H1 (cell line): ENCODE measurements at regions not wholly inside any gene's neighbourhood (a gene's known extent, or its start where the extent isn't known, plus 50 kb on each side); places are given as distances from the start of the nearest gene placed in this dataset.

Experiments
- CTCF ChIA-PET: fragments of 300-600 bp; sonication (Branson Sonifier 250); formaldehyde crosslinking; loops from one replicate; lab custom pipeline; 2021; ENCODE audit not compliant: partially characterized antibody; lab: Charles Lee
- POLR2A ChIA-PET: fragments of 300-600 bp; sonication (Branson Sonifier 250); formaldehyde crosslinking; loops from one replicate; lab custom pipeline; 2021; ENCODE audit warnings: inconsistent platforms; ENCODE audit not compliant: partially characterized antibody; lab: Charles Lee
- DNase-seq, 2 experiments: peaks; one replicate each; pipeline versions ENCODE4 v3.0.0 to v3.0.0-alpha.2; 2010 to 2022; ENCODE audit warnings: low spot score in 2 of 2, low read depth in 1 of 2, mixed read lengths in 1 of 2
- FAIRE-seq: peaks from 2 replicates; lab custom pipeline; 2011; peaks lifted over from hg19 to GRCh38; lab: Jason Lieb, UNC
- H2AFZ ChIP-seq: 2 replicates; pipeline ENCODE4 v1.8.1; 2012; ENCODE audit warnings: low read length, inconsistent platforms
- H2AK5ac ChIP-seq: 2 replicates; pipeline ENCODE4 v1.6.1; 2013; ENCODE audit warnings: low read depth, low read length
- H2BK120ac ChIP-seq: replicated peaks from 2 replicates; pipeline ENCODE3; 2013; ENCODE audit warnings: low read depth, low read length, inconsistent platforms
- H2BK12ac ChIP-seq: 2 replicates; pipeline ENCODE4 v1.6.1; 2013; ENCODE audit warnings: low read depth, low read length
- H2BK15ac ChIP-seq: 2 replicates; pipeline ENCODE4 v1.6.1; 2013; ENCODE audit warnings: low read length
- H2BK20ac ChIP-seq: 2 replicates; pipeline ENCODE4 v1.6.1; 2013; ENCODE audit warnings: low read length
- H2BK5ac ChIP-seq: 2 replicates; pipeline ENCODE4 v1.6.1; 2013; ENCODE audit warnings: low read depth, low read length
- H3K14ac ChIP-seq: 2 replicates; pipeline ENCODE4 v1.6.1; 2013; ENCODE audit warnings: inconsistent platforms; ENCODE audit not compliant: insufficient read length
- H3K18ac ChIP-seq: 2 replicates; pipeline ENCODE4 v1.6.1; 2013; ENCODE audit warnings: low read length; ENCODE audit errors: extremely low read depth
- H3K23ac ChIP-seq: 2 replicates; pipeline ENCODE4 v1.6.1; 2013; ENCODE audit warnings: inconsistent platforms; ENCODE audit not compliant: insufficient read length
- H3K23me2 ChIP-seq: 2 replicates; pipeline ENCODE4 v1.6.1; 2013; ENCODE audit warnings: low read depth, low read length
- H3K27ac ChIP-seq: 2 replicates; pipeline ENCODE4 v1.6.1; 2011; ENCODE audit warnings: low read depth, low read length, inconsistent platforms
- H3K27me3 ChIP-seq, 4 experiments: replicated peaks in 1 of 4; 1 replicate in 1 of 4; 2 replicates in 3 of 4; pipeline versions ENCODE4 v1.6.1 to v1.8.1; 2011 to 2013; ENCODE audit warnings: low read length in 3 of 4, mild to moderate bottlenecking in 3 of 4, inconsistent platforms in 2 of 4, mixed read lengths in 2 of 4, moderate library complexity in 1 of 4; ENCODE audit not compliant: control insufficient read depth in 3 of 4, insufficient read depth in 3 of 4; ENCODE audit errors: extremely low read depth in 1 of 4
- H3K36me3 ChIP-seq, 4 experiments: 2 replicates each; pipeline versions ENCODE4 v1.6.1 to v1.8.1; 2011 to 2013; ENCODE audit warnings: mild to moderate bottlenecking in 4 of 4, low read length in 3 of 4, moderate library complexity in 2 of 4, control low read depth in 1 of 4, inconsistent platforms in 1 of 4; ENCODE audit not compliant: insufficient read depth in 4 of 4, control insufficient read depth in 2 of 4
- H3K4ac ChIP-seq: replicated peaks from 2 replicates; pipeline ENCODE3; 2013; ENCODE audit warnings: low read length, low read depth, mixed read lengths, inconsistent platforms; ENCODE audit not compliant: insufficient read length
- H3K4me1 ChIP-seq, 4 experiments: replicated peaks in 1 of 4; 1 replicate in 1 of 4; 2 replicates in 3 of 4; pipeline versions ENCODE4 v1.6.1 to v1.8.1; 2011 to 2013; ENCODE audit warnings: low read length in 3 of 4, inconsistent platforms in 2 of 4, mixed read lengths in 1 of 4; ENCODE audit not compliant: insufficient read depth in 4 of 4, control insufficient read depth in 3 of 4
- H3K4me2 ChIP-seq, 2 experiments: 2 replicates each; pipeline versions ENCODE4 v1.6.1 to v1.8.1; 2011 to 2013; ENCODE audit warnings: low read depth in 2 of 2, low read length in 2 of 2, control low read depth in 1 of 2, inconsistent platforms in 1 of 2, mild to moderate bottlenecking in 1 of 2; ENCODE audit not compliant: insufficient read depth in 1 of 2
- H3K4me3 ChIP-seq, 4 experiments: fragments of 200-600, 300-600 bp in 1 of 4; sonication (generic), shearing (Covaris generic), sonication (Bioruptor Twin) in 1 of 4; 2 replicates each; pipeline versions ENCODE4 v1.5.1 to v1.8.1; 2011 to 2016; ENCODE audit warnings: low read length in 4 of 4, low read depth in 3 of 4, control low read depth in 2 of 4, inconsistent platforms in 2 of 4, mild to moderate bottlenecking in 2 of 4, mixed read lengths in 1 of 4, moderate library complexity in 1 of 4; ENCODE audit not compliant: insufficient read depth in 2 of 4; ENCODE audit errors: extremely low read depth in 1 of 4
- H3K56ac ChIP-seq: replicated peaks from 2 replicates; pipeline ENCODE3; 2013; ENCODE audit warnings: low read depth, mild to moderate bottlenecking, mixed read lengths, low read length, inconsistent platforms; ENCODE audit not compliant: insufficient read length
- H3K79me1 ChIP-seq: 2 replicates; pipeline ENCODE4 v1.6.1; 2013; ENCODE audit warnings: low read depth, low read length, control low read depth
- H3K79me2 ChIP-seq, 2 experiments: 2 replicates each; pipeline versions ENCODE4 v1.6.1 to v1.8.1; 2012 to 2013; ENCODE audit warnings: low read length in 2 of 2, mild to moderate bottlenecking in 2 of 2, inconsistent platforms in 1 of 2; ENCODE audit not compliant: insufficient read depth in 2 of 2, control insufficient read depth in 1 of 2
- H3K9ac ChIP-seq, 4 experiments: replicated peaks in 1 of 4; 1 replicate in 1 of 4; 2 replicates in 3 of 4; pipeline versions ENCODE4 v1.6.1 to v1.8.1; 2011 to 2013; ENCODE audit warnings: low read depth in 3 of 4, low read length in 3 of 4, control low read depth in 2 of 4, mild to moderate bottlenecking in 2 of 4, moderate library complexity in 2 of 4, inconsistent platforms in 1 of 4; ENCODE audit errors: extremely low read depth in 1 of 4
- H3K9me3 ChIP-seq, 2 experiments: 2 replicates each; pipeline versions ENCODE4 v1.6.1 to v1.8.1; 2012 to 2013; ENCODE audit warnings: mild to moderate bottlenecking in 2 of 2, moderate library complexity in 2 of 2, control low read depth in 1 of 2, inconsistent platforms in 1 of 2, low read depth in 1 of 2, low read length in 1 of 2, mixed read lengths in 1 of 2; ENCODE audit not compliant: insufficient read depth in 2 of 2
- H4K20me1 ChIP-seq, 2 experiments: replicated peaks in 1 of 2; 2 replicates each; pipeline versions ENCODE3 to v1.8.1; 2011 to 2013; ENCODE audit warnings: inconsistent platforms in 2 of 2, low read length in 2 of 2, mild to moderate bottlenecking in 1 of 2; ENCODE audit not compliant: insufficient read depth in 2 of 2, control insufficient read depth in 1 of 2
- H4K5ac ChIP-seq: 2 replicates; pipeline ENCODE4 v1.6.1; 2013; ENCODE audit warnings: low read length, low read depth, mixed read lengths, inconsistent platforms; ENCODE audit not compliant: insufficient read length
- H4K8ac ChIP-seq: 2 replicates; pipeline ENCODE4 v1.8.0; 2013; ENCODE audit warnings: mild to moderate bottlenecking, moderate library complexity, low read length, inconsistent platforms; ENCODE audit not compliant: insufficient read depth; ENCODE audit errors: extremely low read depth
- H4K91ac ChIP-seq: replicated peaks from 2 replicates; pipeline ENCODE3; 2013; ENCODE audit warnings: low read length, mixed read lengths, inconsistent platforms; ENCODE audit not compliant: insufficient read length
- BACH1 ChIP-seq: IDR thresholded peaks from 2 replicates; pipeline ENCODE4 v1.6.1; 2012; ENCODE audit warnings: low read length, improper control_type of control experiment
- CBX5 ChIP-seq: fragments of 300-800, 300-1000 bp; sonication (generic); IDR thresholded peaks from 2 replicates; pipeline ENCODE4 v1.7.1; 2016; ENCODE audit warnings: antibody characterized with exemption, low read length, low read depth
- CBX8 ChIP-seq: fragments of 300-800, 300-1000 bp; sonication (generic); IDR thresholded peaks from 2 replicates; pipeline ENCODE4 v1.7.1; 2016; ENCODE audit warnings: low read depth, low read length, borderline replicate concordance
- CEBPB ChIP-seq: IDR thresholded peaks from 2 replicates; pipeline ENCODE4 v1.6.1; 2012; ENCODE audit warnings: low read depth, low read length
- CREB1 ChIP-seq: IDR thresholded peaks from 2 replicates; pipeline ENCODE4 v1.6.1; 2012; ENCODE audit warnings: inconsistent platforms
- E2F6 ChIP-seq: IDR thresholded peaks from 2 replicates; pipeline ENCODE4 v1.6.1; 2012; ENCODE audit warnings: inconsistent platforms
- FOSL1 ChIP-seq: IDR thresholded peaks from 2 replicates; pipeline ENCODE4 v1.6.1; 2011; ENCODE audit warnings: mild to moderate bottlenecking, low read depth, low read length, moderate library complexity; ENCODE audit not compliant: insufficient read depth
- KDM4A ChIP-seq: IDR thresholded peaks from one replicate; pipeline ENCODE4 v1.7.1; 2012; ENCODE audit warnings: low read depth, mild to moderate bottlenecking, moderate library complexity, low read length, inconsistent platforms; ENCODE audit not compliant: severe bottlenecking
- MAX ChIP-seq: IDR thresholded peaks from 2 replicates; pipeline ENCODE4 v1.6.1; 2012; ENCODE audit warnings: inconsistent platforms
- RNF2 ChIP-seq: fragments of 200-900, 300-1000 bp; sonication (generic); IDR thresholded peaks from 2 replicates; pipeline ENCODE4 v1.7.1; 2016; ENCODE audit warnings: borderline replicate concordance, low read depth, mild to moderate bottlenecking, antibody characterized with exemption, low read length; ENCODE audit not compliant: poor library complexity, severe bottlenecking; ENCODE audit errors: missing control alignments
- SRF ChIP-seq: IDR thresholded peaks from 2 replicates; pipeline ENCODE4 v1.6.1; 2011; ENCODE audit warnings: mild to moderate bottlenecking, low read depth, low read length, moderate library complexity
- SUZ12 ChIP-seq: fragments of 200-600 bp; sonication (generic); IDR thresholded peaks from 2 replicates; pipeline ENCODE4 v1.6.1; 2012; ENCODE audit warnings: mild to moderate bottlenecking, inconsistent platforms, low read length, moderate library complexity, mixed read lengths
- TAF7 ChIP-seq: optimal IDR thresholded peaks from 2 replicates; pipeline ENCODE3; 2011; ENCODE audit warnings: low read depth, mild to moderate bottlenecking, inconsistent platforms, low read length, moderate library complexity, borderline replicate concordance
- YY1 ChIP-seq: IDR thresholded peaks from 2 replicates; pipeline ENCODE4 v1.6.1; 2011; ENCODE audit warnings: low read depth, mild to moderate bottlenecking, low read length
- WGBS, 2 experiments: shearing (Covaris generic) in 1 of 2; methylation state at CpG; one replicate each; pipeline versions ENCODE4 v1.1.6 to v1.1.7; 2013 to 2015; ENCODE audit warnings: low lambda C conversion rate in 2 of 2, mixed read lengths in 2 of 2, inconsistent platforms in 1 of 2, low coverage in 1 of 2, missing lambda C conversion rate in 1 of 2; ENCODE audit not compliant: insufficient replicate concordance in 2 of 2, insufficient coverage in 1 of 2, insufficient read length in 1 of 2; ENCODE audit errors: extremely low coverage in 1 of 2, missing lambda C conversion rate in 1 of 2; 5-methylcytosine and 5-hydroxymethylcytosine counted together

GRCh38 chr1:88371436-88372023 lies 312.5 kb upstream of the PKN2 start:
- no peak overlapping the region for H2BK120ac ChIP-seq
- no peaks in the 10 kb centered on the region for H3K27me3 ChIP-seq
- H4K5ac ChIP-seq: no peak overlapping the region
- no peak overlapping the region for H3K4me3 ChIP-seq
- no peak overlapping the region for H3K56ac ChIP-seq
- H3K79me2 ChIP-seq: no peaks in the 10 kb centered on the region
- no peak for DNase-seq
- 85% methylated on average over 4 of the region's 4 CpGs; no CpG with 5 or more reads in 1 of the 2 experiments for WGBS, 2 experiments
- H4K8ac ChIP-seq: no peak overlapping the region
- H2BK5ac ChIP-seq: no peak overlapping the region
- no peak overlapping the region for H3K14ac ChIP-seq
- no peaks in the 10 kb centered on the region for H4K20me1 ChIP-seq
- no peak overlapping the region for H2AFZ ChIP-seq
- no peak overlapping the region for H4K91ac ChIP-seq
- H2AK5ac ChIP-seq: no peak overlapping the region
- CTCF ChIA-PET: no interaction called here
- H3K9ac ChIP-seq: no peak overlapping the region
- no peak for FAIRE-seq
- H3K9me3 ChIP-seq: no peaks in the 10 kb centered on the region
- no peak overlapping the region for H3K23ac ChIP-seq
- H2BK20ac ChIP-seq: no peak overlapping the region
- no peak overlapping the region for H2BK12ac ChIP-seq
- H3K79me1 ChIP-seq: no peaks in the 10 kb centered on the region
- no peak overlapping the region for H3K18ac ChIP-seq
- no peak overlapping the region for H3K27ac ChIP-seq
- H3K36me3 ChIP-seq: no peaks in the 10 kb centered on the region
- no peaks in the 10 kb centered on the region for H3K23me2 ChIP-seq
- POLR2A ChIA-PET: no interaction called here
- no peaks in the 10 kb centered on the region for H3K4me1 ChIP-seq
- no peak overlapping the region for H3K4me2 ChIP-seq
- no peak overlapping the region for H2BK15ac ChIP-seq
- H3K4ac ChIP-seq: no peak overlapping the region
- TF ChIP-seq KDM4A (no peak), CEBPB (no peak), SRF (no peak), SUZ12 (no peak), RNF2 (no peak), FOSL1 (no peak), TAF7 (no peak), CREB1 (no peak), BACH1 (no peak), CBX5 (no peak), MAX (no peak), CBX8 (no peak), E2F6 (no peak), YY1 (no peak)
